Adipocyte (in vitro differentiated cells): ENCODE measurements at regions not wholly inside any gene's neighbourhood (a gene's known extent, or its start where the extent isn't known, plus 50 kb on each side); places are given as distances from the start of the nearest gene placed in this dataset.

Experiments used
- DNase-seq: peaks from one replicate; pipeline ENCODE4 v3.0.0-alpha.2; 2015; ENCODE audit warnings: low read depth
- H3K27me3 ChIP-seq: replicated peaks from 2 replicates; pipeline ENCODE4 v1.7.0; 2013; ENCODE audit warnings: mild to moderate bottlenecking, low read length, moderate library complexity; ENCODE audit not compliant: control insufficient read depth, insufficient read depth
- H3K36me3 ChIP-seq: 2 replicates; pipeline ENCODE4 v1.7.0; 2013; ENCODE audit warnings: low read length, mild to moderate bottlenecking, moderate library complexity; ENCODE audit not compliant: control insufficient read depth, insufficient read depth, severe bottlenecking
- H3K4me1 ChIP-seq: 2 replicates; pipeline ENCODE4 v1.7.0; 2013; ENCODE audit warnings: mild to moderate bottlenecking, low read length, moderate library complexity; ENCODE audit not compliant: control insufficient read depth, insufficient read depth
- H3K4me3 ChIP-seq: 2 replicates; pipeline ENCODE4 v1.7.0; 2013; ENCODE audit warnings: mild to moderate bottlenecking, low read length, moderate library complexity
- H3K9ac ChIP-seq: 2 replicates; pipeline ENCODE4 v1.7.0; 2013; ENCODE audit warnings: mild to moderate bottlenecking, low read length, moderate library complexity
- H3K9me3 ChIP-seq: 2 replicates; pipeline ENCODE4 v1.7.0; 2013; ENCODE audit warnings: mild to moderate bottlenecking, low read length, moderate library complexity; ENCODE audit not compliant: control insufficient read depth

DNA sequence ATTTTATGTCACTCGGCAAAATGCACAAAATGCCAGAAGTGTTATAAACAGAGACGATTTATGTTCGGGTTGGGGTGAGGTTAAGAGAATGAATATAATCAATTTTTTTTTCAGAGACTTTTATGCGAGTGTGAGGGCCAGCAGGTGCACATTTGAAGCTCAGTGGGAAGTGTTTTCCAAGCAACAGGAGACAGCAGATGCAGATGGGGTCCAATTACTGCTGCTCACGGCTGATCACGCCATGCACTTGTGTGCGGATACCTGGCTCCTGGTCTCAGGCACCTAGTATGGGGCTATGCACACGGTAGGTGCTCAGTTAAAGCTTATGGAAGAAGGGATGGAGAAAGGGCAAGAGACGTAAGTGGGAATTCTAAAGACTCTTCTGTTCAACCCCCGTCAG is 249.1 kb downstream of the MIAT start:
- Histone ChIP-seq H3K36me3 (no peaks in the 10 kb centered on the region), H3K9ac (no peak overlapping the region), H3K4me3 (no peak overlapping the region), H3K27me3 (peaks cover 51% of the 10 kb centered on the region), H3K4me1 (peaks cover 4% of the 10 kb centered on the region), H3K9me3 (peaks cover 8% of the 10 kb centered on the region)
- DNase-seq: no peak

DNA sequence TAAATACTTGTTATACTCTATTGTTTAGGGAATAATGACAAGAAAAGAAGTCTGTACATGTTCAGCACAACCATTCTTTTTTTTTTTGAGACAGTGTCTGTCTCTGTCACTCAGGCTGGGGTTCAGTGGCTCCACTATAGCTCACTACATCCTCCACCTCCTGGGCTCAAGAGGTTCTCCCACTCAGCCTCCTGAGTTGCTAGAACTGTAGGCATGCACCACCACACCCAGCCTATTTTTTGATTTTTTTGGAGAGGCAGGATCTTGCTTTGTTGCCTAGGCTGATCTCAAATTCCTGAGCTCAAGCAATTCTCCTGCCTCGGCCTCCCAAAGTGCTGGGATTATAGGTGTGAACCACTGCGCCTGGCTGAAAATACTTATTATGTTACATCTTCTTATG is 250.0 kb downstream of the MIAT start:
- DNase-seq: no peak
- H3K4me1 ChIP-seq: peaks cover 4% of the 10 kb centered on the region
- H3K9me3 ChIP-seq: peaks cover 8% of the 10 kb centered on the region
- H3K36me3 ChIP-seq: no peaks in the 10 kb centered on the region
- no peak overlapping the region for H3K9ac ChIP-seq
- H3K4me3 ChIP-seq: no peak overlapping the region
- peaks cover 60% of the 10 kb centered on the region for H3K27me3 ChIP-seq

DNA sequence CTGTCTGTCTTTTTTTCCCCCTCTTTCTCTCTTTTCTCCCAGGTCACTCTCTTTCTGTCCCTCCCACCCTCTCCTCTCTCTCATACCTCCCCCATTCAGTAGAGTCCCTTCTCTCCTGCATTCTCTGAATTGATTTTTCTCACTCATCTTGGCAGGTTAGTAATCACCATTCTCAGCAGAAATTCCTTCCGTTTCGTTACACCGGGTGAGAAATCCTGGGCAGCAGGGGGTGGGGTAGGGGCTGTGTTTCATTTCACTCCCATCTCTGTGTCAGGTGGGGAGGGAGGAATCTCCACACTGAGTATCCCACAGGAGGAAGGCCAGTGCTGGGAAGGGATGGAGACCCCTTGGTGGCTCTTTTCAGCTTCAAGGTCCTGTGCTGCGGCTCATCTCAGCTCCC is 253.5 kb downstream of the MIAT start:
- Histone ChIP-seq H3K4me1 (no peaks in the 10 kb centered on the region), H3K27me3 (peaks cover 72% of the 10 kb centered on the region), H3K9me3 (peaks cover 8% of the 10 kb centered on the region), H3K36me3 (no peaks in the 10 kb centered on the region), H3K4me3 (no peak overlapping the region), H3K9ac (no peak overlapping the region)
- DNase-seq: no peak

DNA sequence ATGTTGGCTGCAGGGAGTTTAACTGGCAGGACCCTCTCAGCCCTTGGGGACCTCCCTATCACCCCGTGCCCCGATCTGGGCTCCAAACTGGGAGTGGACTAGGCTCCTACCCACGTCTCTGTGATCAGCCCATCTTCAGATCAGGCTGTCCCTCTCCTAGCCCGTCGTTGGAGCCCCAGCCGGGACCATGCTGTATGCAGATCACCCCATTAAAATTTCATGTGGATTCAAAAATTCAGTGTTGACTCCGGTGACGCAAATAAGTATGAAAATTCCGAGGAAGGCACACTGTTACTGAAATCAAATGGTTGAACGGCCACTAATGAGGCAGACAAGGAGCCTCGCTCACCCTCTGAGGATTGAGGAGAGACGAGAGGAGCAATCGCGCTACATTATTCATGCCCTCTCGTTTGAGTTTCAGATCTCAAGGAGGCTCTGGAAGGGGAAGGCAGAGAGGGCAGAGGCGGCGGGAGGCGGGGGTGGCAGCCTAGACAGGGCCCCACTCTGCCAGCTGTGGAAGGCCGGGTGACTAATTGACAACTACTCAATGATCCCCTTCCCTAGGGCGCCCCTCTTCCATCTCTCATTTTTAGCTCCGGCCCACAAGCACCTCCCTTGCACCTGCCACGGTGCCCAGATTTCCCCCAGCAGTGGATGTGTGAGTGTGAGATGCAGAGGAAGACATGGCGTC is 255.4 kb downstream of the MIAT start:
- Histone ChIP-seq H3K4me3 (no peak overlapping the region), H3K4me1 (no peaks in the 10 kb centered on the region), H3K9me3 (peaks cover 8% of the 10 kb centered on the region), H3K27me3 (peaks cover 61% of the 10 kb centered on the region), H3K36me3 (no peaks in the 10 kb centered on the region), H3K9ac (no peak overlapping the region)
- DNase-seq: no peak

DNA sequence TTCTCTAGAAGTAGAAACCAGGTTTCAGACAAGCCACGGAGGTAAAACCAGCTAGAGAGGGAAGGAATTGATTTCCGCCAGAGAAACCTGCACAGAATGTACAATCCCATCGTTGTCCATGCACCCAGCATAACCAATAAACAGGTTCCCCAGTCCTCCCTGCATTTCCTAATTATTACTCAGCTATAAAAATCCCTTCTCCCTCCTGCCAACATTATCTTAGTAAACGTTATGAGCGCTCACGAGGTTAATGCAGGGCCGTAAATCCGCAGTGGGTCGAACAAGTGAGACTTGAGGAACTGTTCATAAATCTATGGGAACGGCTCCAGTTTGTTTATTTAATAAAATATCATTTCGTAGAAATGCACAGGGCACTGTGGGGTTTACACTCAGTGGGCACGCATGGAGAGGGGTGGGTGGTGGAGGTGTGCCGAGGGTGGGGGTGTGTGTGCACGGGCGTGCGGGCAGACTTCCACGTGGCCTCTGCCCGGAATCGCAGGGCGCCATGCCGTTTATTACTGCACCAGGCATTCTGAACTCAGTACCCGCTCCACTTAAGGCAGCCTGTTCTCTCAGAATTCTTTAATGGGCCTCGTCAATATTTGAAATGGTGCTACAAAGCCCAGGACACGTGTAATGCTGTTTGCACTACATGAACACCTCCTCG is 257.3 kb downstream of the MIAT start:
- H3K27me3 ChIP-seq: peaks cover 59% of the 10 kb centered on the region

DNA sequence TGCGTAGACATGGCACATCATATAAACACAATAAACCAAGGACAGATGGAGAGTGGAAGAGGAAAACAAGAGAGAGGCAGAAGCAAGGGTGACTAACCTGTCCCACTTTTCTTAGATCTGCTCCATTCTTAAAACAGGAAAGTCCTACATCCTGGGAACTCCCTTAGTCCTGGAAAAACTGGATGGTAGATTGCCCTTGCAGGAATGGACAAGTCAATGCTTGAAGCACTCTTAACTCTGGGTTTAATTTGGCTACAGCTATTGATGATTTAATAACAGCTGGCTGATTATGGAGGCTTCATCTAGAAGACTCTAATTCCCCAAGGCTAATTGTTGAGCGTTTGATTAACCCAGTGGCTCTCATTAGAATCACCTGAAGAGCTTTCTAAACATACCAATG is 258.8 kb downstream of the MIAT start:
- H3K9me3 ChIP-seq: peaks cover 6% of the 10 kb centered on the region
- no peak overlapping the region for H3K9ac ChIP-seq
- peaks cover 54% of the 10 kb centered on the region for H3K27me3 ChIP-seq
- H3K4me3 ChIP-seq: no peak overlapping the region
- no peak for DNase-seq
- H3K36me3 ChIP-seq: no peaks in the 10 kb centered on the region
- H3K4me1 ChIP-seq: no peaks in the 10 kb centered on the region

More for the DNA sequence above, 257.3 kb downstream of the MIAT start:
- no peak overlapping the region for H3K4me3 ChIP-seq
- no peak for DNase-seq
- H3K9ac ChIP-seq: no peak overlapping the region
- no peaks in the 10 kb centered on the region for H3K4me1 ChIP-seq
- H3K9me3 ChIP-seq: peaks cover 6% of the 10 kb centered on the region
- H3K36me3 ChIP-seq: no peaks in the 10 kb centered on the region

DNA sequence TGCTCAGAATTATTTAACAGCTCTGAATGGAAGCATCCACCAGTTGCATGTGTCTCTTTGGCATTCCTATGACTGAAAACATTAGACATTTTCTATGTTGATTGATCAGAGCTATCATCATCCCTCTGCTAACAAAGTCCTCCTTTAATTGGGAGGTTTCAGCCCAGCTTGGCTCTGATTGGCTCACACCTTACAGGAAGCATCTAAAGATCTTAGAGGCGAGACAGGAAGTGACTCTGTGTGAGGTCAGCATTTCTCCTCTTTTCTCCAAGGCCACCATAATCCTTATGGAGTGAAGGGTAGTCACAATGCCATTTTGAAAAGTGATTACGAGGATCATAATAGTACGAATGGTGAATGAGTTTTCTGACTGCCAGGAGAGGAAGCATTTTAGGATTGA is 260.8 kb downstream of the MIAT start:
- H3K9me3 ChIP-seq: peaks cover 6% of the 10 kb centered on the region
- H3K27me3 ChIP-seq: peaks cover 52% of the 10 kb centered on the region
- no peaks in the 10 kb centered on the region for H3K4me1 ChIP-seq
- DNase-seq: no peak
- H3K4me3 ChIP-seq: no peak overlapping the region
- no peak overlapping the region for H3K9ac ChIP-seq
- no peaks in the 10 kb centered on the region for H3K36me3 ChIP-seq

DNA sequence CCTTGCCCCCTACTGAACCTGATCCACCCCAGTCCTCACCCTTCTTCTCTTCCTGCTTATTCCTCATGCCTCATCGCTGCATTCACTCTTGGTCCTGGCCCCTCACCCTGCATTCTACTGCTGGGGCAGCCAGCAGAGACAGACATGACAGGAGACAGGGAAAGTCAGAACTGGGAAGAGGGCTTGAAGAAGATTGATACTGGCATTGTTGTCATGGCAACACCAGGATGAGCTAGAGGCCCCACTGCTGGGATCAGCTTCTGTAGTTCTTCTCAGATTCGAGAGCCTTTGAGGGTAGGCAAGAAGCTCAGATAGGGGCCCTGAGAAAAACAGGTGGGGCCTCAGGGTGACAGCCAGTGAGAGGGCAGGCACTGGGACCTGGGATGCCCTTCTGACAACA is 264.3 kb downstream of the MIAT start:
- no peak for DNase-seq
- Histone ChIP-seq H3K4me1 (no peaks in the 10 kb centered on the region), H3K36me3 (no peaks in the 10 kb centered on the region), H3K27me3 (peaks cover 51% of the 10 kb centered on the region), H3K9ac (no peak overlapping the region), H3K4me3 (no peak overlapping the region), H3K9me3 (peaks cover 6% of the 10 kb centered on the region)

DNA sequence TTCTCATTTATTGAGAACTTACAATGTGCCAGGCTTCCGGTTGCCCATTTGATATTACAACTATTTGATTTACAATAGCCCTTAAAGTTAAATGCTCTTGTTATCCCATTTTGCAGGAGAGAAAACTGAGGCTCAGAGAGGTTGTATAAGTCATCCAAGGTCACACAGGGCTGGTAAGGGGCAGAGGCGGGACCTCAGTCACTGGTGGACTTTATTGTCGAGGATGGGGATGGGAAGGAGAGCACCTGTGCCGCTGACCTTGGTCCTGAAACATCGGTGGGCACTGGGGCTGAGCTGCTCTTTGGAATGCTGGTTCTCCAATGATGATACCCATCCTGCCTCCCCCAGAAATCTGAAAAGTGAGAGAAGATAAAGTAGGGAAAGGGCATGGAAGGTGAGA is 265.4 kb downstream of the MIAT start:
- no peak for DNase-seq
- no peak overlapping the region for H3K4me3 ChIP-seq
- no peaks in the 10 kb centered on the region for H3K36me3 ChIP-seq
- H3K4me1 ChIP-seq: no peaks in the 10 kb centered on the region
- peaks cover 62% of the 10 kb centered on the region for H3K27me3 ChIP-seq
- H3K9ac ChIP-seq: no peak overlapping the region
- H3K9me3 ChIP-seq: peaks cover 6% of the 10 kb centered on the region

DNA sequence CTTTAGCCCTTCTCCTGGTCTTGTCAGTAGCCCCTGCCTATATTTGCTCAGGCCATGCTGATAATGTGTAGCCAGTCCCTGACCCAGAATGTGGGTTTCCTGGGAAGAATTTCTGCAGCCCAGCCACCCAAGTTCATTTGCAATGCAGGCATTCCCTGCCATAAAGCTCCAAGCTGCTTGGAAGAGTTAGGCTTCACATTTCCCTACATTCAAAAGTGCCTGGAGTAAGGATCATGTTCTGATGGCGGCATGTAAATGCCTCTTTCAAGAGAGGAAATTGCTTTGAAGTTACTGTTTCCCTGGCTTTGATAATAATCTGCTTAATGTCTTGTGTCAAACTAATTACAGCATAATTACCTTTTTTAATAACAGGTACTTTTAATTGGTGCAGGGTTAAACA is 266.1 kb downstream of the MIAT start:
- no peak for DNase-seq
- Histone ChIP-seq H3K27me3 (peaks cover 69% of the 10 kb centered on the region), H3K4me1 (no peaks in the 10 kb centered on the region), H3K9me3 (peaks cover 3% of the 10 kb centered on the region), H3K4me3 (no peak overlapping the region), H3K9ac (no peak overlapping the region), H3K36me3 (no peaks in the 10 kb centered on the region)

DNA sequence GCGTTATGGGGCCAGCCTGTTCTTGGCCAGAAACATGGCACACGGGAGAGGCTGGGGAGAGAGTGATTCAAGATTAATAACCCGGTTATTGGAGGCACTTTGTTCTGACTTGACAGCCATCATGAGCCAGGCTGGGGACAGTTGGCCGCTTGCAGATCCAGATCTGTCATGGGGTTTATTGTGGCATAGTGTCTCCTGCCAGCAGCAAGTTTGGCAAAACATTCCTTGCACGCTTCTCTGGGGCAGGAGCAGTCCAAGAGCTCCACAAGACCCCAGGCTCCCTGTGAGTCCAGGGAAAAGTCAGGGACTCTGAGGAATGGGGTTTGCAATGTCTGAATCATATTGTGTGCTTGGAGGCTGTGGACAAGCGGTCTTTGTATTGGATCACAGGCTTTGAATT is 270.4 kb downstream of the MIAT start:
- H3K4me3 ChIP-seq: no peak overlapping the region
- no peaks in the 10 kb centered on the region for H3K4me1 ChIP-seq
- H3K9me3 ChIP-seq: no peaks in the 10 kb centered on the region
- peaks cover 57% of the 10 kb centered on the region for H3K27me3 ChIP-seq
- DNase-seq: no peak
- H3K36me3 ChIP-seq: no peaks in the 10 kb centered on the region
- H3K9ac ChIP-seq: no peak overlapping the region

DNA sequence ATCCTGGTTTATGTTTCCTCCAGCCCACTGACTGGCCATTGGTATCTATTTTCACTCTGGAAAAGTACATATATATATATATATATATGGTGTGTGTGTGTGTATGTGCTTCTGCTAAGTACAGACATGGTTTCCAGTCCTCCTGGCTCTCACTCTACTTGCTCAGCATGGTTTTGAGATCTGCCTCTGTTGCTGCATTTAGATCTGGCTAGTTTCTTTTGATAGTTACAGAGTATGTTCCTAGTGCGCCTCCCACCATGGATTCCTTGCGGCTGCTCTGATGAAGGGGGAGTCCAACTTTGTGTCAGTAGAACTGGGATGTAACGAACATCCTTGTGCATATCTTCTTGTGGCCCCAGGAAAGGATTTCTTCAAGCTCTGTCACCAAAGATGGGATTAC is 274.1 kb downstream of the MIAT start:
- Histone ChIP-seq H3K27me3 (peaks cover 44% of the 10 kb centered on the region), H3K9me3 (no peaks in the 10 kb centered on the region), H3K36me3 (no peaks in the 10 kb centered on the region), H3K4me3 (no peak overlapping the region), H3K9ac (no peak overlapping the region), H3K4me1 (no peaks in the 10 kb centered on the region)
- no peak for DNase-seq
